Inflammatory macrophage (primary cell): ENCODE measurements at regions not wholly inside any gene's neighbourhood (a gene's known extent, or its start where the extent isn't known, plus 50 kb on each side); places are given as distances from the start of the nearest gene placed in this dataset.

Experiments
- DNase-seq, 2 donors: peaks; one replicate each; pipeline ENCODE4 v3.0.0-alpha.2; 2020 to 2022

- DNase-seq = no peak
These were observed 98.4 kb upstream of the LINGO1 start for GRCh38 chr15:77731067-77731466.

GRCh38 chr15:77727635-77728304, 95.1 kb upstream of the LINGO1 start:
- DNase-seq = no peak

GRCh38 chr15:77724715-77725114, 92.0 kb upstream of the LINGO1 start:
- no peak for DNase-seq

GRCh38 chr15:77723756-77724155, 91.0 kb upstream of the LINGO1 start:
- no peak for DNase-seq

- no peak for DNase-seq
These were observed 90.2 kb upstream of the LINGO1 start for GRCh38 chr15:77722759-77723460.

- DNase-seq = no peak
These were observed 89.3 kb upstream of the LINGO1 start for GRCh38 chr15:77721963-77722362.

- DNase-seq = no peak
These were observed 87.9 kb upstream of the LINGO1 start for GRCh38 chr15:77720655-77721054.

- no peak for DNase-seq
These were observed 87.5 kb upstream of the LINGO1 start for GRCh38 chr15:77720173-77720572.

- no peak for DNase-seq
These were observed 86.7 kb upstream of the LINGO1 start for GRCh38 chr15:77719450-77719849.

GRCh38 chr15:77717333-77717990, 84.8 kb upstream of the LINGO1 start:
- DNase-seq = no peak

GRCh38 chr15:77716632-77717332, 84.1 kb upstream of the LINGO1 start:
- no peak for DNase-seq

GRCh38 chr15:77715860-77716259, 83.1 kb upstream of the LINGO1 start:
- DNase-seq = no peak

- DNase-seq = no peak
These were observed 82.3 kb upstream of the LINGO1 start for GRCh38 chr15:77715051-77715450.

- no peak for DNase-seq
These were observed 81.8 kb upstream of the LINGO1 start for GRCh38 chr15:77714555-77714954.

GRCh38 chr15:77714023-77714422, 81.3 kb upstream of the LINGO1 start:
- no peak for DNase-seq

GRCh38 chr15:77713281-77713680, 80.6 kb upstream of the LINGO1 start:
- DNase-seq = no peak

- no peak for DNase-seq
These were observed 79.7 kb upstream of the LINGO1 start for GRCh38 chr15:77712438-77712837.

- no peak for DNase-seq
These were observed 77.9 kb upstream of the LINGO1 start for GRCh38 chr15:77710637-77711036.

GRCh38 chr15:77710206-77710605, 77.5 kb upstream of the LINGO1 start:
- no peak for DNase-seq

GRCh38 chr15:77709135-77709886, 76.6 kb upstream of the LINGO1 start:
- DNase-seq = no peak

GRCh38 chr15:77706482-77707244, 74.0 kb upstream of the LINGO1 start:
- DNase-seq = no peak
